ENCODE measurements at regions not wholly inside any gene's neighbourhood (a gene's known extent, or its start where the extent isn't known, plus 50 kb on each side); places are given as distances from the start of the nearest gene placed in this dataset.

GRCh38 chr15:66939451-66940023 lies 125.9 kb upstream of the SMAD3 start:
- Histone ChIP-seq H2AFZ (ENCODE audit: low read length) (no peak overlapping the region), H4K20me1 (ENCODE audit: insufficient read depth, low read length) (no peaks in the 10 kb centered on the region), H3K27ac (ENCODE audit: low read depth, low read length, poor library complexity, severe bottlenecking) (no peak overlapping the region), H3K9ac (ENCODE audit: low read length) (no peak overlapping the region), H3K9me3 (ENCODE audit: low read length) (peaks cover 3% of the 10 kb centered on the region; the same call in 1 of the 2 replicates), H3K4me2 (ENCODE audit: low read length) (no peak overlapping the region), H3K9me2 (ENCODE audit: low read depth, low read length) (no peaks in the 10 kb centered on the region), H3K27me3 (ENCODE audit: insufficient read depth, low read length) (no peaks in the 10 kb centered on the region; the same call in 1 of the 2 replicates), H3K79me2 (ENCODE audit: insufficient read depth, low read length) (no peaks in the 10 kb centered on the region), H3K36me3 (ENCODE audit: insufficient read depth, low read length) (no peaks in the 10 kb centered on the region), H3F3A (ENCODE audit: insufficient read depth, low read length) (no peaks in the 10 kb centered on the region), H3K4me3 (ENCODE audit: low read depth, low read length, poor library complexity, severe bottlenecking) (no peak overlapping the region), H3K4me1 (ENCODE audit: insufficient read depth, low read length, severe bottlenecking) (peaks cover 8% of the 10 kb centered on the region)
- TF ChIP-seq CTCF (IDR thresholded peaks at IDR 0.05; ENCODE audit: low read length) (no peak), EZH2 (IDR thresholded peaks at IDR 0.05; ENCODE audit: borderline replicate concordance, low read length) (no peak)

GRCh38 chr15:66940368-66940767 lies 125.0 kb upstream of the SMAD3 start:
- no peaks in the 10 kb centered on the region for H3K79me2 ChIP-seq (ENCODE audit: insufficient read depth, low read length)
- H3K4me3 ChIP-seq (ENCODE audit: low read depth, low read length, poor library complexity, severe bottlenecking), result no peak overlapping the region
- H3K4me2 ChIP-seq (ENCODE audit: low read length), result no peak overlapping the region
- no peaks in the 10 kb centered on the region for H4K20me1 ChIP-seq (ENCODE audit: insufficient read depth, low read length)
- H3K27ac ChIP-seq (ENCODE audit: low read depth, low read length, poor library complexity, severe bottlenecking), result no peak overlapping the region
- H3K9me3 ChIP-seq (ENCODE audit: low read length), result peaks cover 3% of the 10 kb centered on the region; the same call in 1 of the 2 replicates
- no peaks in the 10 kb centered on the region for H3F3A ChIP-seq (ENCODE audit: insufficient read depth, low read length)
- no peaks in the 10 kb centered on the region; the same call in 1 of the 2 replicates for H3K27me3 ChIP-seq (ENCODE audit: insufficient read depth, low read length)
- H3K9ac ChIP-seq (ENCODE audit: low read length), result no peak overlapping the region
- H2AFZ ChIP-seq (ENCODE audit: low read length), result no peak overlapping the region
- TF ChIP-seq CTCF (IDR thresholded peaks at IDR 0.05; ENCODE audit: low read length) (no peak), EZH2 (IDR thresholded peaks at IDR 0.05; ENCODE audit: borderline replicate concordance, low read length) (no peak)
- peaks cover 8% of the 10 kb centered on the region for H3K4me1 ChIP-seq (ENCODE audit: insufficient read depth, low read length, severe bottlenecking)
- H3K36me3 ChIP-seq (ENCODE audit: insufficient read depth, low read length), result no peaks in the 10 kb centered on the region
- no peaks in the 10 kb centered on the region for H3K9me2 ChIP-seq (ENCODE audit: low read depth, low read length)

DNA sequence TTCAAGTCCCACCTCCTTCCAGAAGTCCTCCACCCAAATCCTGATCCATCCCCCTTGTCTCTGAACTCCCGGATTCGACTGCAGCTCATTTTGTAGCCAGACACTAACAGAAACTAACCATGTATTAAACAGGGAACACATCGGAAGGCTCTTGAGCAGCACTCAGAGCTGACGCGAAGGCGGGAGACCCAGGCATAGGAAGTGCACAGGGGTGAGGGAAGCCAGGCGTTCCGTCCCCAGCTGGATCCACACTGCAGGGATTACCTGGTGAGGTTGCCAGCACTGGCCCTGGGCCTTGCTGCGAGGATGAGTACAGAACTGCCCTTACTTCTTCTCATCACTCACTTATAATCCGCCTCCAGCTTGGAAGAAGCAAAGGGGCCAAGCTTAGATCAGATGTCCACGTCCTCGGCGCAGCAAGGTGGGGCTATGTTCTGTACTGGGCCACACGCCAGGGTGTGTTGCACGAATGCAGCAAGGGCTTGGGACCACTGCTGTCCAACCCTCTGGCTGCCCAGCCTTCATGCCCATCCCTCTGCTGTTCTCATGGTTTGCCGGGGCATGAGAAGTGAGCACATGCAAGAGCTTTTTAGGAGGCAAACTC lies 124.2 kb upstream of the SMAD3 start:
- no peak overlapping the region for H2AFZ ChIP-seq (ENCODE audit: low read length)

More for the DNA sequence above, 124.2 kb upstream of the SMAD3 start:
- H4K20me1 ChIP-seq (ENCODE audit: insufficient read depth, low read length), result no peaks in the 10 kb centered on the region
- no peaks in the 10 kb centered on the region; the same call in 1 of the 2 replicates for H3K27me3 ChIP-seq (ENCODE audit: insufficient read depth, low read length)
- no peaks in the 10 kb centered on the region for H3F3A ChIP-seq (ENCODE audit: insufficient read depth, low read length)
- TF ChIP-seq CTCF (IDR thresholded peaks at IDR 0.05; ENCODE audit: low read length) (no peak), EZH2 (IDR thresholded peaks at IDR 0.05; ENCODE audit: borderline replicate concordance, low read length) (no peak)
- no peaks in the 10 kb centered on the region for H3K9me2 ChIP-seq (ENCODE audit: low read depth, low read length)
- H3K9ac ChIP-seq (ENCODE audit: low read length), result no peak overlapping the region
- H3K36me3 ChIP-seq (ENCODE audit: insufficient read depth, low read length), result no peaks in the 10 kb centered on the region
- no peak overlapping the region for H3K4me2 ChIP-seq (ENCODE audit: low read length)
- no peaks in the 10 kb centered on the region for H3K79me2 ChIP-seq (ENCODE audit: insufficient read depth, low read length)
- peaks cover 11% of the 10 kb centered on the region for H3K4me1 ChIP-seq (ENCODE audit: insufficient read depth, low read length, severe bottlenecking)
- H3K9me3 ChIP-seq (ENCODE audit: low read length), result peaks cover 3% of the 10 kb centered on the region; the same call in 1 of the 2 replicates
- no peak overlapping the region for H3K27ac ChIP-seq (ENCODE audit: low read depth, low read length, poor library complexity, severe bottlenecking)
- no peak overlapping the region for H3K4me3 ChIP-seq (ENCODE audit: low read depth, low read length, poor library complexity, severe bottlenecking)
